Adrenal gland (tissue), 5 donors: ENCODE measurements at regions not wholly inside any gene's neighbourhood (a gene's known extent, or its start where the extent isn't known, plus 50 kb on each side); places are given as distances from the start of the nearest gene placed in this dataset.

ENCODE experiments used
- POLR2A ChIP-seq, 2 donors: fragments of 450-650 bp; IDR thresholded peaks; one replicate each; pipeline ENCODE4 v1.6.1; 2017; ENCODE audit warnings: antibody characterized with exemption in 2 of 2, mild to moderate bottlenecking in 2 of 2, moderate library complexity in 1 of 2
- TF ChIP-seq, protein P1 (sequence below), 6 experiments: fragments of 450-650 bp in 4 of 6; fragments of 200-600 bp in 2 of 6; sonication (generic) in 1 of 6; IDR thresholded peaks; 1 replicate in 5 of 6; 2 replicates in 1 of 6; pipeline versions ENCODE4 v1.5.1 to v1.8.0; 2016 to 2021; ENCODE audit warnings: antibody characterized with exemption in 6 of 6, mild to moderate bottlenecking in 2 of 6, moderate library complexity in 1 of 6
- donor health status: DM: no; HTN: no; CAD: no.

- TF ChIP-seq, protein P1, sequence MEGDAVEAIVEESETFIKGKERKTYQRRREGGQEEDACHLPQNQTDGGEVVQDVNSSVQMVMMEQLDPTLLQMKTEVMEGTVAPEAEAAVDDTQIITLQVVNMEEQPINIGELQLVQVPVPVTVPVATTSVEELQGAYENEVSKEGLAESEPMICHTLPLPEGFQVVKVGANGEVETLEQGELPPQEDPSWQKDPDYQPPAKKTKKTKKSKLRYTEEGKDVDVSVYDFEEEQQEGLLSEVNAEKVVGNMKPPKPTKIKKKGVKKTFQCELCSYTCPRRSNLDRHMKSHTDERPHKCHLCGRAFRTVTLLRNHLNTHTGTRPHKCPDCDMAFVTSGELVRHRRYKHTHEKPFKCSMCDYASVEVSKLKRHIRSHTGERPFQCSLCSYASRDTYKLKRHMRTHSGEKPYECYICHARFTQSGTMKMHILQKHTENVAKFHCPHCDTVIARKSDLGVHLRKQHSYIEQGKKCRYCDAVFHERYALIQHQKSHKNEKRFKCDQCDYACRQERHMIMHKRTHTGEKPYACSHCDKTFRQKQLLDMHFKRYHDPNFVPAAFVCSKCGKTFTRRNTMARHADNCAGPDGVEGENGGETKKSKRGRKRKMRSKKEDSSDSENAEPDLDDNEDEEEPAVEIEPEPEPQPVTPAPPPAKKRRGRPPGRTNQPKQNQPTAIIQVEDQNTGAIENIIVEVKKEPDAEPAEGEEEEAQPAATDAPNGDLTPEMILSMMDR (IDR thresholded peaks at IDR 0.05), result no peak
- TF ChIP-seq POLR2A (IDR thresholded peaks at IDR 0.05), result no peak
These were observed 460.4 kb downstream of the STK39 start for GRCh38 chr2:167787021-167787420.
